ENCODE measurements at regions not wholly inside any gene's neighbourhood (a gene's known extent, or its start where the extent isn't known, plus 50 kb on each side); places are given as distances from the start of the nearest gene placed in this dataset.

GRCh38 chr21:38979271-38980121, 173.8 kb downstream of the ETS2 start:
- ChIA-PET CTCF (no interaction called here), POLR2A (interaction anchor here (0.6 to 1.7 kb wide), 14 partner anchors 9 to 768 kb away, joined by 3 to 10 read pairs (median 4); no protein-coding TSS in a partner anchor)
- no peak overlapping the region for H3K4me3 Mint-ChIP-seq (ENCODE audit: unreplicated experiment)
- BruUV-seq (replicated peaks) = no TSS peak
- intact Hi-C loops (cut with micrococcal nuclease) = no loop called here
- peaks cover 14% of the 10 kb centered on the region for H3K4me1 Mint-ChIP-seq (ENCODE audit: insufficient read depth, unreplicated experiment)
- no peaks in the 10 kb centered on the region for H3K9me3 Mint-ChIP-seq (ENCODE audit: unreplicated experiment)
- peak; percentile 22 for DNase-seq (ENCODE audit: unreplicated experiment)
- no peak for TF ChIP-seq CTCF (IDR thresholded peaks at IDR 0.05; ENCODE audit: unreplicated experiment)
- no peaks in the 10 kb centered on the region for H3K36me3 Mint-ChIP-seq (ENCODE audit: insufficient read depth, unreplicated experiment)
- H3K27me3 Mint-ChIP-seq (ENCODE audit: insufficient read depth, unreplicated experiment) = no peaks in the 10 kb centered on the region
- H3K27ac Mint-ChIP-seq (ENCODE audit: low read depth, unreplicated experiment) = peak overlapping the region; percentile 4

GRCh38 chr21:38976900-38977299, 171.2 kb downstream of the ETS2 start:
- intact Hi-C loops (cut with micrococcal nuclease) = no loop called here
- H3K4me1 Mint-ChIP-seq (ENCODE audit: insufficient read depth, unreplicated experiment) = peaks cover 14% of the 10 kb centered on the region
- no peak overlapping the region for H3K4me3 Mint-ChIP-seq (ENCODE audit: unreplicated experiment)
- no peak for DNase-seq (ENCODE audit: unreplicated experiment)
- TF ChIP-seq CTCF (IDR thresholded peaks at IDR 0.05; ENCODE audit: unreplicated experiment) = no peak
- H3K36me3 Mint-ChIP-seq (ENCODE audit: insufficient read depth, unreplicated experiment) = no peaks in the 10 kb centered on the region
- POLR2A ChIA-PET = interaction anchor here (1.0 kb wide), 1 partner anchor 9 kb away, joined by 3 read pairs; no protein-coding TSS in a partner anchor
- H3K9me3 Mint-ChIP-seq (ENCODE audit: unreplicated experiment) = no peaks in the 10 kb centered on the region
- no peak overlapping the region for H3K27ac Mint-ChIP-seq (ENCODE audit: low read depth, unreplicated experiment)
- BruUV-seq (replicated peaks) = no TSS peak
- H3K27me3 Mint-ChIP-seq (ENCODE audit: insufficient read depth, unreplicated experiment) = no peaks in the 10 kb centered on the region
- CTCF ChIA-PET = no interaction called here

GRCh38 chr21:38973552-38973951, 167.8 kb downstream of the ETS2 start:
- H3K4me1 Mint-ChIP-seq (ENCODE audit: insufficient read depth, unreplicated experiment) = no peaks in the 10 kb centered on the region
- ChIA-PET POLR2A (interaction anchor here (1.8 kb wide), 2 partner anchors 12 to 13 kb away, joined by 6 to 7 read pairs; no protein-coding TSS in a partner anchor), CTCF (interaction anchor here (1.0 kb wide), 1 partner anchor 13 kb away, joined by 3 read pairs; no protein-coding TSS in a partner anchor)
- H3K27ac Mint-ChIP-seq (ENCODE audit: low read depth, unreplicated experiment) = no peak overlapping the region
- BruUV-seq (replicated peaks) = no TSS peak
- H3K9me3 Mint-ChIP-seq (ENCODE audit: unreplicated experiment) = no peaks in the 10 kb centered on the region
- intact Hi-C loops (cut with micrococcal nuclease) = no loop called here
- no peak for TF ChIP-seq CTCF (IDR thresholded peaks at IDR 0.05; ENCODE audit: unreplicated experiment)
- no peaks in the 10 kb centered on the region for H3K36me3 Mint-ChIP-seq (ENCODE audit: insufficient read depth, unreplicated experiment)
- H3K27me3 Mint-ChIP-seq (ENCODE audit: insufficient read depth, unreplicated experiment) = no peaks in the 10 kb centered on the region
- H3K4me3 Mint-ChIP-seq (ENCODE audit: unreplicated experiment) = no peak overlapping the region
- no peak for DNase-seq (ENCODE audit: unreplicated experiment)

GRCh38 chr21:38972078-38972477, 166.3 kb downstream of the ETS2 start:
- Mint-ChIP-seq H3K4me1 (ENCODE audit: insufficient read depth, unreplicated experiment) (no peaks in the 10 kb centered on the region), H3K4me3 (ENCODE audit: unreplicated experiment) (no peak overlapping the region), H3K9me3 (ENCODE audit: unreplicated experiment) (no peaks in the 10 kb centered on the region), H3K27me3 (ENCODE audit: insufficient read depth, unreplicated experiment) (no peaks in the 10 kb centered on the region), H3K27ac (ENCODE audit: low read depth, unreplicated experiment) (no peak overlapping the region), H3K36me3 (ENCODE audit: insufficient read depth, unreplicated experiment) (no peaks in the 10 kb centered on the region)
- ChIA-PET CTCF (interaction anchor here (0.6 kb wide), 1 partner anchor 1795 kb away, joined by 4 read pairs; no protein-coding TSS in a partner anchor), POLR2A (no interaction called here)
- intact Hi-C loops (cut with micrococcal nuclease) = no loop called here
- no peak for DNase-seq (ENCODE audit: unreplicated experiment)
- no TSS peak for BruUV-seq (replicated peaks)
- TF ChIP-seq CTCF (IDR thresholded peaks at IDR 0.05; ENCODE audit: unreplicated experiment) = no peak
